Thyroid gland (tissue), 4 donors: ENCODE measurements at regions not wholly inside any gene's neighbourhood (a gene's known extent, or its start where the extent isn't known, plus 50 kb on each side); places are given as distances from the start of the nearest gene placed in this dataset.
"Not testable (repeated sequence)": the region's sequence is repeated elsewhere in the genome, so short reads cannot be mapped to it uniquely, and the experiment has no call there.

ENCODE experiments used
- DNase-seq, 2 donors: peaks; one replicate each; pipeline ENCODE4 v3.0.0-alpha.2; 2019
- H3K27ac ChIP-seq, 3 donors: fragments of 200-600 bp; sonication (generic); 1 replicate in 2 of 3; 2 replicates in 1 of 3; pipeline ENCODE4 v1.5.1; 2016 to 2019; ENCODE audit warnings: mild to moderate bottlenecking in 1 of 3, moderate library complexity in 1 of 3
- H3K27me3 ChIP-seq: fragments of 200-600 bp; sonication (generic); one replicate; pipeline ENCODE4 v1.5.1; 2019
- H3K36me3 ChIP-seq, 2 donors: fragments of 200-600 bp; sonication (generic); one replicate each; pipeline ENCODE4 v1.5.1; 2016 to 2019
- H3K4me1 ChIP-seq, 2 donors: fragments of 200-600 bp; sonication (generic); one replicate each; pipeline ENCODE4 v1.5.1; 2017 to 2019
- H3K4me3 ChIP-seq, 3 donors: fragments of 200-600 bp; sonication (generic); replicated peaks in 1 of 3; 1 replicate in 2 of 3; 2 replicates in 1 of 3; pipeline ENCODE4 v1.5.1; 2016; ENCODE audit warnings: mild to moderate bottlenecking in 1 of 3
- H3K9me3 ChIP-seq: fragments of 200-600 bp; sonication (generic); one replicate; pipeline ENCODE4 v1.5.1; 2017
- CTCF ChIP-seq, 6 experiments: fragments of 200-600 bp in 3 of 6; fragments of 450-650 bp in 3 of 6; sonication (generic) in 3 of 6; IDR thresholded peaks; one replicate each; pipeline ENCODE4 v1.5.1; 2016 to 2019; ENCODE audit warnings: antibody characterized with exemption in 6 of 6, mild to moderate bottlenecking in 2 of 6, inconsistent platforms in 1 of 6, moderate library complexity in 1 of 6
- POLR2A ChIP-seq, 2 donors: fragments of 450-650 bp; IDR thresholded peaks; one replicate each; pipeline ENCODE4 v1.6.1; 2017; ENCODE audit warnings: antibody characterized with exemption in 2 of 2, mild to moderate bottlenecking in 2 of 2, moderate library complexity in 1 of 2
- WGBS, 2 donors: methylation state at CpG; one replicate each; pipeline ENCODE4 v1.1.5; 2017; 5-methylcytosine and 5-hydroxymethylcytosine counted together
- intact Hi-C: fragments of 100-400 bp; cut with DNase I; formaldehyde crosslinking; loops from one replicate; pipeline ENCODE4 v1.15.1; 2023

- Histone ChIP-seq H3K9me3 (no peaks in the 10 kb centered on the region), H3K36me3 (no peaks in the 10 kb centered on the region), H3K27me3 (no peaks in the 10 kb centered on the region), H3K4me1 (no peaks in the 10 kb centered on the region), H3K27ac (no peak overlapping the region), H3K4me3 (no peak overlapping the region)
- intact Hi-C loops: no loop called here
- TF ChIP-seq CTCF (IDR thresholded peaks at IDR 0.05) (no peak), POLR2A (IDR thresholded peaks at IDR 0.05) (no peak)
- DNase-seq: no peak
- WGBS, 2 donors: 81 to 93% methylated on average over 1 of the region's 1 CpG
These were observed 195.5 kb upstream of the DAAM1 start for GRCh38 chr14:58992935-58993334.

- 50 to 79% methylated on average over 1 of the region's 1 CpG for WGBS, 2 donors
- H3K27ac ChIP-seq: no peak overlapping the region
- intact Hi-C loops: no loop called here
- no peaks in the 10 kb centered on the region for H3K36me3 ChIP-seq
- no peak for TF ChIP-seq CTCF (IDR thresholded peaks at IDR 0.05)
- TF ChIP-seq POLR2A (IDR thresholded peaks at IDR 0.05): no peak
- DNase-seq: no peak
- no peak overlapping the region for H3K4me3 ChIP-seq
- no peaks in the 10 kb centered on the region for H3K27me3 ChIP-seq
- no peaks in the 10 kb centered on the region for H3K9me3 ChIP-seq
- H3K4me1 ChIP-seq: no peaks in the 10 kb centered on the region
These were observed 194.3 kb upstream of the DAAM1 start for GRCh38 chr14:58994130-58994529.

GRCh38 chr14:59004012-59004411 lies 184.5 kb upstream of the DAAM1 start:
- Histone ChIP-seq H3K9me3 (no peaks in the 10 kb centered on the region), H3K4me3 (no peak overlapping the region), H3K27me3 (no peaks in the 10 kb centered on the region), H3K27ac (no peak overlapping the region), H3K4me1 (no peaks in the 10 kb centered on the region), H3K36me3 (no peaks in the 10 kb centered on the region)
- 97 to 100% methylated on average over 2 of the region's 2 CpGs for WGBS, 2 donors
- DNase-seq: no peak
- intact Hi-C loops: no loop called here
- TF ChIP-seq POLR2A (IDR thresholded peaks at IDR 0.05) (no peak), CTCF (IDR thresholded peaks at IDR 0.05) (no peak)

GRCh38 chr14:59006179-59006578 lies 182.3 kb upstream of the DAAM1 start:
- H3K4me3 ChIP-seq, H3K4me1 ChIP-seq, H3K36me3 ChIP-seq, H3K27ac ChIP-seq, intact Hi-C loops, DNase-seq, H3K27me3 ChIP-seq, H3K9me3 ChIP-seq: not testable (repeated sequence)
- 86 to 95% methylated on average over 4 of the region's 4 CpGs for WGBS, 2 donors

- H3K4me1 ChIP-seq: no peaks in the 10 kb centered on the region
- intact Hi-C loops: no loop called here
- H3K36me3 ChIP-seq: no peaks in the 10 kb centered on the region
- no peak overlapping the region for H3K4me3 ChIP-seq
- no peaks in the 10 kb centered on the region for H3K27me3 ChIP-seq
- H3K27ac ChIP-seq: no peak overlapping the region
- H3K9me3 ChIP-seq: no peaks in the 10 kb centered on the region
- no peak for DNase-seq
- TF ChIP-seq POLR2A (IDR thresholded peaks at IDR 0.05) (no peak), CTCF (IDR thresholded peaks at IDR 0.05) (no peak)
These were observed 178.5 kb upstream of the DAAM1 start for GRCh38 chr14:59009967-59010366.

GRCh38 chr14:59013672-59014298 lies 174.7 kb upstream of the DAAM1 start:
- no peak for TF ChIP-seq POLR2A (IDR thresholded peaks at IDR 0.05)
- no peak for TF ChIP-seq CTCF (IDR thresholded peaks at IDR 0.05)
- Histone ChIP-seq H3K27ac (no peak overlapping the region), H3K9me3 (no peaks in the 10 kb centered on the region), H3K36me3 (no peaks in the 10 kb centered on the region), H3K4me1 (no peaks in the 10 kb centered on the region), H3K27me3 (no peaks in the 10 kb centered on the region), H3K4me3 (no peak overlapping the region)
- no peak for DNase-seq
- intact Hi-C loops: no loop called here
- WGBS, 2 donors: 81% methylated on average over 7 of the region's 7 CpGs
